Upper lobe of left lung (tissue), 6 donors: ENCODE measurements at regions not wholly inside any gene's neighbourhood (a gene's known extent, or its start where the extent isn't known, plus 50 kb on each side); places are given as distances from the start of the nearest gene placed in this dataset.
"Not testable (repeated sequence)": the region's sequence is repeated elsewhere in the genome, so short reads cannot be mapped to it uniquely, and the experiment has no call there.

ENCODE experiments used
- ATAC-seq, 2 donors: fragments of 200-7000 bp; cut with Tn5 transposase; one replicate each; pipeline ENCODE4 v1.9.1; 2022; ENCODE audit warnings: mild to moderate bottlenecking in 2 of 2, moderate library complexity in 2 of 2; ENCODE audit not compliant: low FRiP score in 2 of 2
- DNase-seq, 2 donors: peaks; one replicate each; pipeline ENCODE4 v3.0.0-alpha.2; 2019 to 2020
- H3K27ac ChIP-seq, 4 donors: fragments of 200-600 bp; sonication (generic); one replicate each; pipeline ENCODE4 v1.5.1; 2016 to 2019
- H3K27me3 ChIP-seq, 4 donors: fragments of 200-600 bp; sonication (generic); one replicate each; pipeline ENCODE4 v1.5.1; 2017 to 2019
- H3K36me3 ChIP-seq, 4 donors: fragments of 200-600 bp; sonication (generic); one replicate each; pipeline ENCODE4 v1.5.1; 2016 to 2019
- H3K4me1 ChIP-seq, 4 donors: fragments of 200-600 bp; sonication (generic); one replicate each; pipeline ENCODE4 v1.5.1; 2018 to 2019
- H3K4me3 ChIP-seq, 4 donors: fragments of 200-600 bp; sonication (generic); one replicate each; pipeline ENCODE4 v1.5.1; 2017 to 2019; ENCODE audit warnings: mild to moderate bottlenecking in 2 of 4, moderate library complexity in 1 of 4
- H3K9me3 ChIP-seq, 4 donors: fragments of 200-600 bp; sonication (generic); one replicate each; pipeline ENCODE4 v1.5.1; 2018 to 2019
- CTCF ChIP-seq, 6 experiments: fragments of 450-650 bp in 4 of 6; fragments of 200-600 bp in 2 of 6; sonication (generic) in 2 of 6; IDR thresholded peaks; one replicate each; pipeline ENCODE4 v1.5.1; 2016 to 2019; ENCODE audit warnings: antibody characterized with exemption in 6 of 6
- EP300 ChIP-seq, 4 donors: sonication (generic); formaldehyde crosslinking; IDR thresholded peaks; one replicate each; pipeline ENCODE4 v1.5.1; 2017; ENCODE audit warnings: antibody characterized with exemption in 4 of 4, control low read depth in 2 of 4
- POLR2A ChIP-seq, 4 donors: fragments of 450-650 bp; IDR thresholded peaks; one replicate each; pipeline ENCODE4 v1.5.1; 2016 to 2017; ENCODE audit warnings: antibody characterized with exemption in 4 of 4, mild to moderate bottlenecking in 2 of 4
- POLR2AphosphoS5 ChIP-seq, 2 donors: sonication (generic); formaldehyde crosslinking; IDR thresholded peaks; one replicate each; pipeline ENCODE4 v1.5.1; 2017; ENCODE audit warnings: antibody characterized with exemption in 2 of 2
- WGBS, 2 donors: methylation state at CpG; one replicate each; pipeline ENCODE4 v1.1.5; 2017 to 2018; 5-methylcytosine and 5-hydroxymethylcytosine counted together
- donor health status: DM: no; HTN: no; CAD: no; lungs with moderate emphysema.
- donor health status: DM: no; HTN: yes; CAD: no; lungs with severe emphysema.

DNA sequence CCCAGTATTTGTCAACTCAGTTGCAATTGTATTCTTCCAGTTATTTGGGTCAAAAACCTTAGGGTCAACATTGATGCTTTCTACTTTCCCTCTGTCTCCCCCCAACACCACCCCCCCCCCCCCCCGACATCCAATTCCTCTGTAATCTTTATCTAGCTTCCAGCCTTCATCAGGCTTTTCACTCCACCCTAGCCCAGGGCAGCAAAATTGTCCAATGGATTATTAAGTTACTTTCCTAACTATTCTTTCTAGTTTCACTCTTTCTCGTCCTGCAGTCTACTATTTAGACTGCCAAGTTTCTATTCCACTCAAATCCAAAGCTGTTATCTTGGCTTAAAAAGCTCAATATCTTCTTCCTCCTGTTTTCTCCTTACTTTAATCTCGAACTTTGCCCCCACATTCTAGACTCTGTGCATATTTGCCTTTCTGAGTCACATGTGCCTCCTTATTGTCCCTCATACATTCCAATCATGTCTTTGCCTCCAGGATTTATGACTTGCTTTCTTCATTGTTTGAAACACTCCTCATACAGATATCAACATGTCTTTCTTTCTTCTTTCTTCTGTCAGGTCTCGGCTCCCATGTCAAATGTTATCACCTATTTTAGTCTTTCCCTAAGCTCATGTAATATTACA is 196.6 kb upstream of the TMEM196 start:
- 37 to 43% methylated on average over 4 of the region's 4 CpGs for WGBS, 2 donors
- no peaks in the 10 kb centered on the region for H3K4me1 ChIP-seq

GRCh38 chr7:19964246-19964645 is 190.8 kb upstream of the TMEM196 start:
- DNase-seq: no peak
- no peaks in the 10 kb centered on the region for H3K36me3 ChIP-seq

More for the DNA sequence above, 196.6 kb upstream of the TMEM196 start:
- ATAC-seq: peak in 1 of 2 donors; percentile 45
- H3K27me3 ChIP-seq: no peaks in the 10 kb centered on the region
- no peaks in the 10 kb centered on the region for H3K36me3 ChIP-seq
- DNase-seq: no peak
- TF ChIP-seq CTCF (IDR thresholded peaks at IDR 0.05) (no peak), POLR2AphosphoS5 (IDR thresholded peaks at IDR 0.05) (no peak), EP300 (IDR thresholded peaks at IDR 0.05) (no peak), POLR2A (IDR thresholded peaks at IDR 0.05) (no peak)
- no peaks in the 10 kb centered on the region for H3K9me3 ChIP-seq
- H3K27ac ChIP-seq: no peak overlapping the region
- H3K4me3 ChIP-seq: no peak overlapping the region

GRCh38 chr7:19963695-19964094 is 190.3 kb upstream of the TMEM196 start:
- no peak overlapping the region for H3K27ac ChIP-seq
- H3K36me3 ChIP-seq: no peaks in the 10 kb centered on the region
- no peaks in the 10 kb centered on the region for H3K4me1 ChIP-seq
- no peak for DNase-seq
- TF ChIP-seq POLR2A (IDR thresholded peaks at IDR 0.05) (no peak), POLR2AphosphoS5 (IDR thresholded peaks at IDR 0.05) (no peak), CTCF (IDR thresholded peaks at IDR 0.05) (no peak), EP300 (IDR thresholded peaks at IDR 0.05) (no peak)
- peak in 1 of 2 donors; percentile 71 for ATAC-seq
- no peaks in the 10 kb centered on the region for H3K9me3 ChIP-seq
- WGBS, 2 donors: 89 to 94% methylated on average over 1 of the region's 1 CpG
- H3K27me3 ChIP-seq: no peaks in the 10 kb centered on the region
- no peak overlapping the region for H3K4me3 ChIP-seq

More at GRCh38 chr7:19964246-19964645, 190.8 kb upstream of the TMEM196 start:
- H3K27me3 ChIP-seq: no peaks in the 10 kb centered on the region
- no peak overlapping the region for H3K27ac ChIP-seq
- H3K4me3 ChIP-seq: no peak overlapping the region
- H3K4me1 ChIP-seq: no peaks in the 10 kb centered on the region
- peak in 1 of 2 donors; percentile 86 for ATAC-seq
- no peaks in the 10 kb centered on the region for H3K9me3 ChIP-seq
- no peak for TF ChIP-seq EP300 (IDR thresholded peaks at IDR 0.05)
- TF ChIP-seq POLR2A (IDR thresholded peaks at IDR 0.05): no peak
- TF ChIP-seq POLR2AphosphoS5 (IDR thresholded peaks at IDR 0.05): no peak
- TF ChIP-seq CTCF (IDR thresholded peaks at IDR 0.05): no peak
- 53 to 63% methylated on average over 2 of the region's 2 CpGs for WGBS, 2 donors

- no peaks in the 10 kb centered on the region for H3K36me3 ChIP-seq
- WGBS, 2 donors: 62 to 63% methylated on average over 3 of the region's 3 CpGs
- H3K9me3 ChIP-seq: no peaks in the 10 kb centered on the region
- ATAC-seq (peak in 1 of 2 donors; percentile 86), DNase-seq (no peak)
- TF ChIP-seq POLR2AphosphoS5 (IDR thresholded peaks at IDR 0.05): peak in 1 of 2 donors; percentile 63
- peak in 1 of 4 donors; percentile 32 for TF ChIP-seq EP300 (IDR thresholded peaks at IDR 0.05)
- no peak for TF ChIP-seq POLR2A (IDR thresholded peaks at IDR 0.05)
- TF ChIP-seq CTCF (IDR thresholded peaks at IDR 0.05): no peak
- H3K27ac ChIP-seq: no peak overlapping the region
- no peaks in the 10 kb centered on the region for H3K27me3 ChIP-seq
- no peak overlapping the region for H3K4me3 ChIP-seq
- no peaks in the 10 kb centered on the region for H3K4me1 ChIP-seq
These were observed 185.0 kb upstream of the TMEM196 start for GRCh38 chr7:19958309-19958896.

DNA sequence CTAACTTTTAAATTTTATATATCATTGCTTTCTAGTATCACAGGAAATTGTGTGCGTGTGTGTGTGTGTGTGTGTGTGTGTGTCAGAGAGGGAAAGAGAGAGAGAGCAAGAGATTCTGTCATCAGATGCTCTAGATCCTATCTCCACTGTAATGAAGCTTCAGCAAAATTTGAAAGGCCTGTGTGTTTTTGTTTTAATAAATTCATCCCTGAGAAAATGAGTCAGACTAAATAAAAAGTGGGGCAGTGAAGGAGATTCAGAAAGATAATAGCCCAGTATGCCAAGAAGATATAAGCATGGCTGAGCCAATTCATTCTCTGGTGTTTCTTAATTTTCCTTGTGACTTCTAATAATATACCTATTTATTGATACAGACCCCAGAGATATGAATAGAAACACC is 184.2 kb upstream of the TMEM196 start:
- H3K27me3 ChIP-seq: no peaks in the 10 kb centered on the region
- H3K9me3 ChIP-seq: no peaks in the 10 kb centered on the region
- ATAC-seq (no peak), DNase-seq (no peak)
- no peak overlapping the region for H3K4me3 ChIP-seq
- WGBS, 2 donors: 33 to 82% methylated on average over 1 of the region's 1 CpG
- no peak overlapping the region for H3K27ac ChIP-seq
- TF ChIP-seq POLR2A (IDR thresholded peaks at IDR 0.05) (no peak), EP300 (IDR thresholded peaks at IDR 0.05) (no peak), CTCF (IDR thresholded peaks at IDR 0.05) (no peak), POLR2AphosphoS5 (IDR thresholded peaks at IDR 0.05) (no peak)
- H3K4me1 ChIP-seq: no peaks in the 10 kb centered on the region
- no peaks in the 10 kb centered on the region for H3K36me3 ChIP-seq

GRCh38 chr7:19954166-19954565 is 180.7 kb upstream of the TMEM196 start:
- not testable (repeated sequence) for ATAC-seq, DNase-seq
- 40 to 69% methylated on average over 1 to 6 of the region's 7 CpGs for WGBS, 2 donors

DNA sequence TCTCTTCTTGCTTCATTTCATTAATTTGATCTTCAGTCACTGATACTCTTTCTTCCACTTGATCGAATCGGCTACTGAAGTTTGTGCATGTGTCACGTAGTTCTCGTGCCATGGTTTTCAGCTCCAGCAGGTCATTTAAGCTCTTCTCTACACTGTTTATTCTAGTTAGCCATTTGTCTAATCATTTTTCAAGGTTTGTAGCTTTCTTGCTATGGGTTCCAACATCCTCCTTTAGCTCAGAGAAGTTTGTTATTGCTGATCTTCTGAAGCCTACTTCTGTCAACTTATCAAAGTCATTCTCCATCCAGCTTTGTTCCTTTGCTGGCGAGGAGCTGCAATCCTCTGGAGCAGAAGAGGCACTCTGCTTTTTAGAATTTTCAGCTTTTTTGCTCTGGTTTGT is 180.0 kb upstream of the TMEM196 start:
- H3K36me3 ChIP-seq, H3K27me3 ChIP-seq, DNase-seq, ATAC-seq, H3K9me3 ChIP-seq, H3K4me1 ChIP-seq, H3K27ac ChIP-seq, H3K4me3 ChIP-seq: not testable (repeated sequence)
- WGBS, 2 donors: 93% methylated on average over 5 of the region's 5 CpGs

More at GRCh38 chr7:19954166-19954565, 180.7 kb upstream of the TMEM196 start:
- not testable (repeated sequence) for H3K36me3 ChIP-seq, H3K27me3 ChIP-seq, H3K4me1 ChIP-seq, H3K9me3 ChIP-seq, H3K27ac ChIP-seq, H3K4me3 ChIP-seq
